Stimulated activated CD8-positive, alpha-beta memory T cell treated with anti-CD3 and anti-CD28 coated beads, Interleukin-15, amount 100 ng/mL, for 1 hour (primary cell): ENCODE measurements at regions not wholly inside any gene's neighbourhood (a gene's known extent, or its start where the extent isn't known, plus 50 kb on each side); places are given as distances from the start of the nearest gene placed in this dataset.

Experiments used
- DNase-seq: peaks from one replicate; pipeline ENCODE4 v3.0.0-alpha.2; 2020; ENCODE audit warnings: low read depth

DNA sequence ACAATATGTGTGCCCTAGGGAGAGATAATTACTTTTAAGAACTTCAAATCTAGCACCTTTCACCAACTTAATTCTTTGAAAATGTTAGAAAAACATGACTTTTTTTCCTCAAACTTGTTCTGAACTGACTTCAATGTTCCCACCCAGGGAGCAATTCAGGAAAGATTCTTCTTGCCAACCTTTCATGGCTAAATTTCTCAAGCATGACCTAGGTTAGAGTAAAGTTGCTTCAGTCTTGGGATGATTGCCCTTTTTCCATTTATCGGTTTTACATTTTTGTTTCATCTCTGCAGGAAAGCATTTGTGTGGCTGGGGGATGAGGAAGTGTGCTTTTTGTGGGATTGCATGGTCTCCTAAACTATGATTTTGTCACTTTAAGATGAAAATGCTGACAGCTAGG, 647.7 kb downstream of the LTN1 start:
- no peak for DNase-seq

- DNase-seq = no peak
Observed at GRCh38 chr21:28342212-28342810, 650.4 kb downstream of the LTN1 start.

- no peak for DNase-seq
Observed at GRCh38 chr21:28339403-28339802, 653.3 kb downstream of the LTN1 start.

- no peak for DNase-seq
Observed at GRCh38 chr21:28338701-28339305, 653.9 kb downstream of the LTN1 start.

DNA sequence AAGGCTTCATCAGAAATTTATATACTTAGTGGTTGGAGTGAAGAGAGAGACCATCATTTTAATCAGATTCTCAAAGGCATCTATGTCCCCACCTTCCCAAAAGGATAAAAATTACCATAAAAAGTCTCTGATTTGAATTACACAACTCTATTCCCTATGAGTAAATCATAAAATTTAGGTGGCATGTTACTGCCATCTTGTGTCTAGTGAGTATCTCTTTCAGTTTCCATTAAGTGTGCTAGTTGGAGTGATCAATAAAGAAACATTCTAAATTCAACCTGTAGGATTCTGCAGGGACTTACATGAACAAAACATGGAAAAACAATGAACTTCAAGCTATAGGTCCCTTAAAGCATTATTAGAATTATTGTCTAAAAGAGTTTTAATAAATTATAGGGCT, 655.4 kb downstream of the LTN1 start:
- DNase-seq = no peak

DNA sequence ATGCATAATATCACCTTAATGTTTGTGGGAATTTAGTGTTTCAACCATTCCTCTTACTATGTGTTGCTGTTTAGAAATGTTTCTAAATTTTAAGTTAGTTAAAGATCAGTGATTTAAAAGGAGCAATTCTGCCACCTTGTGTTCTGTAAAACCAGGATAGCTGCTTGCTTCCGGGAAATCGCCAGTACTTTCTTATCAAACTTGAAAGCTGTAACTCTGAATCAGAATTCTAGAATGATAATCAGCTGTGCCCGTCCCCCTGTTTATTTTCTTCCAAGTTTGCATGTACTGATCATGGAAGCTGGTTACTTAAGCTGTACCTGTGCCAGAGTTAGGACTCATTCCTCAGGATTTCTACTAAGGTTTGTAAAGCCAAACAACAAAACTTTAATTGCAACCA, 656.4 kb downstream of the LTN1 start:
- DNase-seq = no peak

DNA sequence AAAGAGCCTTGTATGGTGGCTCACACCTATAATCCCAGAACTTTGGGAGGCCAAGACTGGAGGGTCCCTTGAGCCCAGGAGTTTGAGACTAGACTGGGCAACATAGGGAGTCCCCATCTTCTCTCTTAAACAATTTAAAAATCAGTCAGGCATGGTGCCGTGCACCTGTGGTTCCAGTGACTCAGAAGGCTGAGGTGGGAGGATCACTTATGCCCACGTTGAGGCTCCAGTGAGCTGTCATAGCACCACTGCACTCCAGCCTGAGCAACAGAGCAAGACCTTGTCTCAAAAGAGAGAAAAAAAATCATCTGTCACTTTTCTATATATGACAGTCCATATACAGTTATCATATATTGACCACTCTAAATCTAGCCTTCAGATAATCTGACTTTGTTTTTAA, 658.3 kb downstream of the LTN1 start:
- no peak for DNase-seq

DNA sequence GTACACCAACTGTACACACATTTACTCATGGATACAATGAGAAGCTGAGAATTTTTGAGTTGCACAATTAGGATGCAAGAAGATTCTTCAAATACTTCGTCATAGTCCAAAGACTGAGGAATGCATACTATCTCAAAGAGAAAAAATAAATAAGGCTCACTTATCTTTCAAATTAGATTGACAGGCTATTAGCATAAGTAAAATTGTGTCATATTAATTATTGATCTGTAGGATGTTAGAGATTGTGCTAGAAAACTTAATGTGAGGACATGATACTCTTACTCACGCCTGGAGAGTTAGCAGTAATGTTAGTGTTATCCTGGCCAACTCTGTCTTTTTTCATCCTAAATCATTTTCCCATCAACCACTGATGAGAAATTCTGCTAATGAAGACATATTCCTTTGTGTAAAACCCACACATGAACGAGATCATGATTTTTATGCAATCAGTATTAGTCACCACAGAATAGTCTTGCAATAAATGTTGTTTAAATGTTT, 659.0 kb downstream of the LTN1 start:
- DNase-seq = no peak

DNA sequence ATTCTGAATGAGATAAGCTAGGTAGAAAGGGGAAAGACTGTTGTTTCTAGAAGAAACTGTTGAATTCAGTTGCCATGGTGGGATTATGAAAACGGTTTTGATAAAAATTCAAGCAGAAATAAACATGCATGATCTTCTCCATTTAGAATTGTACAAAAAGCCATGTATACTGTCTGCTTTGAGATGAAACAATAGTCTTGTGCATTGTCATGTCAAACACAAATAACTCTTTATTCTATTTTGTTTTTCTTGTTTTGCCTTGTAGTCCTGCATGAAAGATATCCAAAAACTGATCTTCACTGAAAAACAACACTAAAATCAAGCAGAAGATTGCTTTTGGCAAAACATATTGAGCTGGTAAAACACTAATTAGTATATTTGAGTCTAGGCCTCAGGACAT, 659.9 kb downstream of the LTN1 start:
- no peak for DNase-seq

GRCh38 chr21:28325618-28326017, 667.1 kb downstream of the LTN1 start:
- no peak for DNase-seq

GRCh38 chr21:28324690-28325089, 668.0 kb downstream of the LTN1 start:
- DNase-seq = no peak

- no peak for DNase-seq
Observed at GRCh38 chr21:28317177-28317950, 675.3 kb downstream of the LTN1 start.

GRCh38 chr21:28311411-28312190, 681.1 kb downstream of the LTN1 start:
- no peak for DNase-seq

DNA sequence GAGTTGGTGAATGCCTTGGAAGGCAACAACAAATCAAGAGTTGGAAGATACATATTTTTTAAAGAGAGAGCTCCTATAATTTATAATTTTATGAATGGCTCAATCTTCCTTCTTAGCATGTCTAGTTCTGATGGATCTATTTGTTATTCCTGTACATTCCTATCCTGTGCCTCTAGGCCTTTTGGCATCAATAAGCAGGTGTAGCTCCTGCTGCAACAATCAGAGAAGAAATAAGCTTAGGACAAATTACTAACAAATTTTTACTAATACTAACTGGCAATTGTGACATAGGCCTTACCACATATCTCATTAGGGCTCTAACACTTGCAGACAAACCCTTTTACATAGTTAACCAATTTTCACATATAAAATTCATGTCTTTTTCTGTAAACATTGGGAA, 682.0 kb downstream of the LTN1 start:
- no peak for DNase-seq

DNA sequence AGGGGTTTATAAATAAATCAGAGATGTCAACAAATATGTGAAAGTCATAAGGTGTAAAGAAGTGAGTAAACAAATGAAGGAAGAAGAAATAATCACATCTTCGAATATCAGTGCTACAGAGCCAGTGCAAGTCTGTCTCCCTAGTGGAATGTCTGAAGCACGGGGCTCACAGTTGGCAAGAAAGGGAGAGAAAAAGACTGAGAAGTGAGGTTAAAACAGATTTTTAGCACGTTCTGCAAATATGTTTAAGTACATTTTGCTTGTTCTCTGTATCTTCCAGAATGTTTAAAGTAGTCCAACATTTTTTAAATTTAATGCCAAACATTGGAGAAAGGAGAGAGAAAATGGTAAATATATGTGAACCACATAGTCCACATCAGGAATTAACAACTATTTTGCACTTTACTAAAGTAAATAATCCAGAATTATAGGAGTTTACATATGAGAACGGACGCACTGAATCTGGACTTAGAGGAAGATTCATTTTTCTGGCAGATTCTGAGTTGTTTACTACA, 682.4 kb downstream of the LTN1 start:
- no peak for DNase-seq

DNA sequence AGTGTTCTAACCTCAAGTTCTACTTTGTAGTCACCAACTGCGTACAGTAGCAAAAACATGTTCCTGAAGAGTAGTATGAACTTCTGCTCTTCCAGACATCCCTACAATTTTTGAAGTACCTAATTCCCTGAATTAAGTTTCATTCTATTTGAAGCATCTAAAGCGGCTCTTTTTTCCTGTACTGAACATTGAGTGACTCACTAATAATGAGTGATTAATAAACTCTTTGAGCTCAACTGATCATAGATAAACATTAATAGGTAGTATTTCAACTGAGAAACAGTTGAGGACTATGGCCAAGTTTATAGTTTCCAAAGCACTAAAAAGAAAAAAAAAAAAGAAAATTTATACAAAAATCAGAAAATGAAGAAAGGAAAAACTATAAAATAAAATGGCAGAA, 683.1 kb downstream of the LTN1 start:
- no peak for DNase-seq

- DNase-seq = no peak
Observed at GRCh38 chr21:28308516-28308915, 684.2 kb downstream of the LTN1 start.

GRCh38 chr21:28299946-28300345, 692.7 kb downstream of the LTN1 start:
- no peak for DNase-seq

- no peak for DNase-seq
Observed at GRCh38 chr21:28298251-28298672, 694.4 kb downstream of the LTN1 start.

DNA sequence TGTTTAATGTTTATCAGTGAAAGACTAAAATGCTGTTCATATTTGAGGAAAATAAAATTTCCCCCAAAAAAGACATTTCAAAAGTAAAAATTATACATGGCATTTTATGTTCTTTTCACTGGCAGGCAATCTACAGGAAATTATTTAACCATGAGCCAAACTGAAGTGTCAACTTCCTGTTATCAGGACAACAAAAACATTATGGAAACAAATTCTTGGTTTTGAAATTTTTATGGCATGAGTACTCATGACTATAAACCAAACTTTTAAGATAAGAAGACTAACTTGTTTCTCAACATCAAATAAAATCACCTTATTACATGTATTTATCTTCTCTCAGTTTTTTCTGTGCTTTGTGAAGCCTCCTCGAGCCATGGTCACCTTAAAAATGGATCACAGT, 698.6 kb downstream of the LTN1 start:
- DNase-seq = no peak

DNA sequence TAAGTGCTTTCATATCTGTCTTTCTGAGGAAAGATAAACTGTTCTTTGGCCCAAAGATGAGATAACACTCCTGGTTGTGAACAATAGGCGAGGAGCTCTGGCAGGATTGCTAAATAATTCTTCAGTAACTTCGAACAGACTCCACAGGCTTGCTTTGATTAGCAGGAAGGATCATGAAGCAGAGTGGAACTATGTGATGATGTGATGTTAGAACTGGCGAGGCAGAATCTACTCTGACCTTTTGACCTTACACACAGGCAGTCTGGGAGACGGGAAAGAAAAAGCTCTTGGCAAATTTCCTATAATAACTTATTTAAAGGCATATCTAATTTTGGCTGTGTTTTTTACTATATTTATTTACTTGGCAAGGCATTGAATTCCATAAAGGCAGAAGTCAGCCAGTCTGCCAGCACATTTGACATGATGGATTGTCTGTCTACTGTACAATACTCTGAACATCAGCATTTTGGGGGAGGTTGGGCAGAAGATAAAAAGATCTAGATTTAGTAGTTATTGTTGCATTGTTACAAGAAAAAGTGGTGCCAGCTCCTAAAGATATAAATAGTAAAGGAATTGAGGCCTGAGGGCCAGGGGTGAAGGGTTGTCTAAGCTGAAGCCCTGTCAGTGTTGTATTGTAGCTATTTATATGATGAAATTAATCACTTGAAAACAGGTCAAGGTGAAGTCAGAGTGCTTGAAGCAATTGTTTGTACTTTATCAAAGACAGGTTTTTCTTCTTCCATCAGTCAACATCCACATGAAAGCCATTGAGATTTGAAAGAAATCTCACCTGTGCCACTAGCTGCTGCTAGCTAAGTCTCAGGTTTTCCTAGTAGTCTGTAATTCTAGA, 708.8 kb downstream of the LTN1 start:
- DNase-seq = no peak
